IMR-90 (cell line): ENCODE measurements at regions not wholly inside any gene's neighbourhood (a gene's known extent, or its start where the extent isn't known, plus 50 kb on each side); places are given as distances from the start of the nearest gene placed in this dataset.
"Not testable (repeated sequence)": the region's sequence is repeated elsewhere in the genome, so short reads cannot be mapped to it uniquely, and the experiment has no call there.

Source experiments
- ATAC-seq: fragments of 200-7000 bp; cut with Tn5 transposase; 2 replicates; pipeline ENCODE4 v1.9.1; 2020; ENCODE audit warnings: low read depth, mild to moderate bottlenecking, moderate library complexity
- BruUV-seq: library from RNA; stranded (reverse); fragments of 400-500 nt; replicated peaks from 2 replicates; lab custom pipeline; 2021; lab: Mats Ljungman, UMichigan
- CTCF ChIA-PET: fragments of 300-600 bp; formaldehyde crosslinking; extraction: SDS; loops from one replicate; lab custom pipeline; 2021; ENCODE audit warnings: antibody characterized with exemption; lab: Yijun Ruan, JAX
- POLR2A ChIA-PET: fragments of 300-600 bp; sonication (Branson Sonifier 250); formaldehyde crosslinking; loops from one replicate; lab custom pipeline; 2022; ENCODE audit warnings: antibody characterized with exemption; ENCODE audit not compliant: unreplicated experiment; lab: Charles Lee
- DNase-seq: peaks from one replicate; pipeline ENCODE4 v3.0.0; 2013
- H2AFZ ChIP-seq: replicated peaks from 2 replicates; pipeline ENCODE3; 2013; ENCODE audit warnings: low read length, mild to moderate bottlenecking; ENCODE audit not compliant: poor library complexity
- H2AK5ac ChIP-seq: 2 replicates; pipeline ENCODE4 v1.6.1; 2013; ENCODE audit warnings: low read depth, low read length, inconsistent platforms
- H2AK9ac ChIP-seq: replicated peaks from 2 replicates; pipeline ENCODE3; 2013; ENCODE audit warnings: mild to moderate bottlenecking, low read depth, low read length, moderate library complexity; ENCODE audit not compliant: poor library complexity
- H2BK120ac ChIP-seq: 2 replicates; pipeline ENCODE4 v1.6.1; 2013; ENCODE audit warnings: low read depth, low read length, inconsistent platforms
- H2BK15ac ChIP-seq: 3 replicates; pipeline ENCODE4 v1.6.1; 2013; ENCODE audit warnings: low read depth, low read length, inconsistent platforms
- H2BK20ac ChIP-seq: 2 replicates; pipeline ENCODE4 v1.6.1; 2013; ENCODE audit warnings: low read depth, mild to moderate bottlenecking, inconsistent platforms, low read length, moderate library complexity
- H2BK5ac ChIP-seq: 2 replicates; pipeline ENCODE4 v1.6.1; 2013; ENCODE audit warnings: mild to moderate bottlenecking, low read depth, low read length, inconsistent platforms; ENCODE audit not compliant: poor library complexity, severe bottlenecking
- H3K14ac ChIP-seq: replicated peaks from 2 replicates; pipeline ENCODE4 v1.6.1; 2013; ENCODE audit warnings: low read depth, low read length, inconsistent platforms
- H3K18ac ChIP-seq: 2 replicates; pipeline ENCODE4 v1.6.1; 2013; ENCODE audit warnings: low read depth, low read length, control low read depth
- H3K23ac ChIP-seq: 2 replicates; pipeline ENCODE4 v1.6.1; 2013; ENCODE audit warnings: low read depth, low read length, inconsistent platforms
- H3K27ac ChIP-seq: 2 replicates; pipeline ENCODE4 v1.5.1; 2013; ENCODE audit warnings: mild to moderate bottlenecking, control low read depth, low read length; ENCODE audit not compliant: insufficient read depth
- H3K27me3 ChIP-seq: 2 replicates; pipeline ENCODE4 v1.6.1; 2013; ENCODE audit warnings: low read length; ENCODE audit not compliant: control insufficient read depth, insufficient read depth
- H3K36me3 ChIP-seq: 2 replicates; pipeline ENCODE4 v1.6.1; 2013; ENCODE audit warnings: low read length, mixed read lengths; ENCODE audit not compliant: control insufficient read depth, insufficient read depth
- H3K4ac ChIP-seq: 2 replicates; pipeline ENCODE4 v1.6.1; 2013; ENCODE audit warnings: low read depth, low read length, inconsistent platforms
- H3K4me1 ChIP-seq: 2 replicates; pipeline ENCODE4 v1.6.1; 2013; ENCODE audit warnings: low read length, mixed read lengths; ENCODE audit not compliant: control insufficient read depth, insufficient read depth
- H3K4me2 ChIP-seq: 2 replicates; pipeline ENCODE4 v1.6.1; 2013; ENCODE audit warnings: low read depth, mild to moderate bottlenecking, control low read depth, low read length, moderate library complexity
- H3K4me3 ChIP-seq: 2 replicates; pipeline ENCODE4 v1.5.1; 2013; ENCODE audit warnings: low read depth, mild to moderate bottlenecking, control low read depth, low read length, moderate library complexity; ENCODE audit not compliant: insufficient read depth
- H3K56ac ChIP-seq: 2 replicates; pipeline ENCODE4 v1.6.1; 2013; ENCODE audit warnings: low read length, inconsistent platforms; ENCODE audit not compliant: insufficient read depth; ENCODE audit errors: extremely low read depth
- H3K79me1 ChIP-seq, 2 experiments: 2 replicates each; pipeline ENCODE4 v1.6.1; 2013; ENCODE audit warnings: low read length in 2 of 2, inconsistent platforms in 1 of 2, low read depth in 1 of 2
- H3K9ac ChIP-seq: 2 replicates; pipeline ENCODE4 v1.6.1; 2013; ENCODE audit warnings: low read depth, low read length, control low read depth
- H3K9me1 ChIP-seq: 2 replicates; pipeline ENCODE4 v1.6.1; 2013; ENCODE audit warnings: low read length, inconsistent platforms; ENCODE audit not compliant: insufficient read depth
- H3K9me3 ChIP-seq: 2 replicates; pipeline ENCODE4 v1.6.1; 2013; ENCODE audit warnings: low read length; ENCODE audit not compliant: control insufficient read depth, insufficient read depth
- H4K20me1 ChIP-seq: 2 replicates; pipeline ENCODE4 v1.6.1; 2013; ENCODE audit warnings: low read length, inconsistent platforms; ENCODE audit not compliant: insufficient read depth
- H4K5ac ChIP-seq: 2 replicates; pipeline ENCODE4 v1.6.1; 2013; ENCODE audit warnings: mild to moderate bottlenecking, low read depth, low read length, control low read depth
- H4K8ac ChIP-seq, 2 experiments: 2 replicates each; pipeline ENCODE4 v1.6.1; 2013; ENCODE audit warnings: low read depth in 2 of 2, low read length in 2 of 2, control low read depth in 1 of 2, inconsistent platforms in 1 of 2
- H4K91ac ChIP-seq: 2 replicates; pipeline ENCODE4 v1.6.1; 2013; ENCODE audit warnings: low read depth, low read length, inconsistent platforms; ENCODE audit not compliant: insufficient read depth
- WGBS, 2 experiments: methylation state at CpG; one replicate each; pipeline versions ENCODE4 v1.1.5 to v1.1.7; 2013; ENCODE audit warnings: missing lambda C conversion rate in 2 of 2; ENCODE audit not compliant: insufficient read length in 1 of 2; ENCODE audit errors: extremely low coverage in 2 of 2; 5-methylcytosine and 5-hydroxymethylcytosine counted together
- dilution Hi-C: fragments of 300-500 bp; cut with HindIII; formaldehyde crosslinking; loops from one replicate; pipeline ENCODE4 v1.14.3; 2018; ENCODE audit warnings: low sequenced_read_pairs; ENCODE audit not compliant: unreplicated experiment
- in situ Hi-C: fragments of 300-500 bp; cut with MboI; formaldehyde crosslinking; loops from 3 replicates; pipeline ENCODE4 v1.14.3; 2019; ENCODE audit warnings: low sequenced_read_pairs, inconsistent platforms, mixed read lengths
- intact Hi-C: fragments of 100-400 bp; cut with micrococcal nuclease; formaldehyde crosslinking; loops from 2 replicates; pipeline ENCODE4 v1.10.0; 2022

GRCh38 chr6:74378437-74378836 lies 682.4 kb downstream of the CD109 start:
- BruUV-seq, H3K27ac ChIP-seq, H4K5ac ChIP-seq, H2BK5ac ChIP-seq, H2AFZ ChIP-seq, H3K27me3 ChIP-seq, H3K18ac ChIP-seq, CTCF ChIA-PET, H3K56ac ChIP-seq, H3K79me1 ChIP-seq, H2BK20ac ChIP-seq, H2AK9ac ChIP-seq, H4K20me1 ChIP-seq, H3K9me1 ChIP-seq, H4K8ac ChIP-seq, H3K4me3 ChIP-seq, dilution Hi-C loops, H3K14ac ChIP-seq, H3K9ac ChIP-seq, H2AK5ac ChIP-seq, H4K91ac ChIP-seq, H3K4ac ChIP-seq, H2BK120ac ChIP-seq, DNase-seq, H3K9me3 ChIP-seq, H3K4me1 ChIP-seq, ATAC-seq, H2BK15ac ChIP-seq, in situ Hi-C loops, POLR2A ChIA-PET, H3K23ac ChIP-seq, H3K36me3 ChIP-seq, H3K4me2 ChIP-seq, intact Hi-C loops: not testable (repeated sequence)
- 77% methylated on average over 4 of the region's 10 CpGs; no CpG with 5 or more reads in 1 of the 2 experiments for WGBS, 2 experiments
